GM23248 (cell line): ENCODE measurements at regions not wholly inside any gene's neighbourhood (a gene's known extent, or its start where the extent isn't known, plus 50 kb on each side); places are given as distances from the start of the nearest gene placed in this dataset.

Experiments
- EZH2 ChIP-seq: fragments of 200-600 bp; sonication (generic); IDR thresholded peaks from 2 replicates; pipeline ENCODE4 v1.6.1; 2018; ENCODE audit warnings: antibody characterized with exemption, mild to moderate bottlenecking; ENCODE audit not compliant: insufficient read depth, poor library complexity, severe bottlenecking
- EZH2phosphoT487 ChIP-seq: fragments of 200-600 bp; sonication (generic); IDR thresholded peaks from 2 replicates; pipeline ENCODE4 v1.6.1; 2018; ENCODE audit warnings: antibody characterized with exemption, moderate library complexity, mild to moderate bottlenecking, low read depth; ENCODE audit not compliant: insufficient read depth

- TF ChIP-seq EZH2phosphoT487 (no peak), EZH2 (no peak)
Observed at GRCh38 chr1:116291024-116291423, 82.0 kb upstream of the ATP1A1 start.
